CD4-positive, alpha-beta T cell treated with Interleukin-17A for 4 hours (primary cell): ENCODE measurements at regions not wholly inside any gene's neighbourhood (a gene's known extent, or its start where the extent isn't known, plus 50 kb on each side); places are given as distances from the start of the nearest gene placed in this dataset.
"Not testable (repeated sequence)": the region's sequence is repeated elsewhere in the genome, so short reads cannot be mapped to it uniquely, and the experiment has no call there.

Experiments
- DNase-seq: peaks from one replicate; pipeline ENCODE4 v3.0.0-alpha.2; 2020; ENCODE audit warnings: mixed read lengths

DNA sequence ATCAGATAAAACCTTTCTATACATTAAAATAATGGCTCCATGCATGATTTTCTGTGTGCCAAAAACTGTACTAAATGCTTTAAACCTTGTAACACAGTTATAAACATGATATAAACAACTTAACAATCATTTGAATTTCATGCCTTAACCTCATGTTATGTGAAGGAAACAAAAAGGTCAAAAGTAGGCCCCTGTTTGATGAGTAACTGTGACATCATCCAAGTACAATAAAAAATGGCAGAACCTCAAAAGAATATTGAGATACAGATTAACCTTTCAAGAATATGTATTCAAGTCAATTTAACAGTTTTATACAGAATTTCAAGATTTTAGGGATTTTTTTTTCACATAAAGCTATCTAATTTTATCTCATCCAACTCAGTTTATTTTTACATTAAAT lies 310.7 kb upstream of the DCN start:
- DNase-seq, result no peak

GRCh38 chr12:91492648-91493047 lies 310.0 kb upstream of the DCN start:
- no peak for DNase-seq

DNA sequence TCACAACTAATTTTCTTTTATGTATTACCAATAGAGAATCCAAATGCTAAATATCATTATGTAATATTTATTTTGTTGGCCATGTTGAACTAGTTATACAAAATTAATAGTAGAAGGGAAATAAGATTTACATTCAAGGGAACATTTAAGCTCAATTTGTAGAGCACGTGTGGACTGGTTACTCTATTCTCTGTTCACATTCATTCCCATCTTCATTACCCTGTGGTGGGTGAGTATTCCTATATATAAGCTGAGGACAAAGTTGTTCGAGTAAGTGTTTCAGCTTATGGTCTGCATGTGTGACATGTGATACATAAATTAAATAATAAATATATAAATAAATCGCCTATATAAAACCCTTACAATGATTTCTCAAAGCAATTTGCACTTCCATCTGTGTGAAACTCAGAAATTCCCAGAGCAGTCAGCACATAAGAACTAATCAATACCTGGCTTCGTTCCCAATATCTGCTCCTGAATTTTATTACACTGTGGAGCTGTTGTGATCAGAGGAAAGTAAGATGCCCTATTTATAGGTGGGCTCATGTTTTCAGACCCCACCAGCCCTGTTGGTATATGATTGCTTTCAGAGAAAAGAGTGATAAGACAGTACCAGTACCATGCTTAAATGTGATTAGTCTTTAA lies 308.2 kb upstream of the DCN start:
- no peak for DNase-seq

DNA sequence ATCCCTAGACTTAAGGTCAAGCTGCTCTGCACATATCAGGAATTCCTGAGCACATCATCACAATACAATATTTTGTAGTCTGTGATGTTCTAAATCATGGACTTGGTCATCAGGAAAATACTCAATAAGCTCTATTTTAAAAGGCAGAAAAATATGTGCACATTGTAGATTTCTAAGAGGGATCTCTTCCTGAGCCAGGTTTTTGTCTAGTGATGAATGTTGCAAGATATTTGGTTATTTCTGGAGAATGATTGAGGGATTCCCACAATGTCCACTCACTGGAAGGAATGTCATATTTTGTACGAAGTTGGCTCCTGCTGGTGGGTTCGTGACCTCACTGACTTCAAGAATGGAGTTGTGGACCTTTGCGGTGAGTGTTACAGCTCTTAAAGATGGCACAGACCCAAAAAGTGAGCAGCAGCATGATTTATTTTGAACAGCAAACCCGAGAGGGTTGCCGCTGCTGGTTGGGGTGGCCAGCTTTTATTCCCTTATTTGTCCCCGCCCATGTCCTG lies 300.9 kb upstream of the DCN start:
- DNase-seq, result no peak

- no peak for DNase-seq
Observed at GRCh38 chr12:91482231-91482630, 299.6 kb upstream of the DCN start.

DNA sequence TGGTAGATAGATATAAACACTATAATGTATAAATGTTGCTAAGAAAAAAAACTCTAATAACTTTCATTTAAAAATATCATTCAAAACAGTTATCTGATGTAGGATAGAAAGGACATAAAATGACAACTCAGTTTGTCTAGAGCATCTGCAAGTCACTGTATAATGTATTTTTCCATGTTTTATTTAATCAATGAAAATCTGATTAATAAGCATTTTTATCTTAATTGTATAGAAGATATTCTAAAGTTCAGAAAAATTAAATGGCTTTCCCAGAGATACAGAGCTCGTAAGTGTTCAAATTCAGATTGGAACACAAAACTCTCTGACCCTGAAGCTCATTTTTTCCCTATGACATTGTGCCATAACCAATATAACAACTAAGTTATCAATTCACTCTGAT lies 295.9 kb upstream of the DCN start:
- no peak for DNase-seq

- no peak for DNase-seq
Observed at GRCh38 chr12:91467686-91468085, 285.1 kb upstream of the DCN start.

- DNase-seq, result no peak
Observed at GRCh38 chr12:91461061-91461460, 278.4 kb upstream of the DCN start.

- no peak for DNase-seq
Observed at GRCh38 chr12:91460469-91460868, 277.9 kb upstream of the DCN start.

- no peak for DNase-seq
Observed at GRCh38 chr12:91455321-91455720, 272.7 kb upstream of the DCN start.

- no peak for DNase-seq
Observed at GRCh38 chr12:91454179-91454578, 271.6 kb upstream of the DCN start.

DNA sequence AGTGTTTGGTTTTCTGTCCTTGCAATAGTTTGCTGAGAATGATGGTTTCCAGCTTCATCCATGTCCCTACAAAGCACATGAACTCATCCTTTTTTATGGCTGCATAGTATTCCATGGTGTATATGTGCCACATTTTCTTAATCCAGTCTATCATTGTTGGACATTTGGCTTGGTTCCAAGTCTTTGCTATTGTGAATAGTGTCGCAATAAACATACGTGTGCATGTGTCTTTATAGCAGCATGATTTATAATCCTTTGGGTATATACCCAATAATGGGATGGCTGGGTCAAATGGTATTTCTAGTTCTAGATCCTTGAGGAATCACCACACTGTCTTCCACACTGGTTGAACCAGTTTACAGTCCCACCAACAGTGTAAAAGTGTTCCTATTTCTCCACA lies 269.8 kb upstream of the DCN start:
- DNase-seq, result not testable (repeated sequence)

- no peak for DNase-seq
Observed at GRCh38 chr12:91441993-91442952, 259.7 kb upstream of the DCN start.

DNA sequence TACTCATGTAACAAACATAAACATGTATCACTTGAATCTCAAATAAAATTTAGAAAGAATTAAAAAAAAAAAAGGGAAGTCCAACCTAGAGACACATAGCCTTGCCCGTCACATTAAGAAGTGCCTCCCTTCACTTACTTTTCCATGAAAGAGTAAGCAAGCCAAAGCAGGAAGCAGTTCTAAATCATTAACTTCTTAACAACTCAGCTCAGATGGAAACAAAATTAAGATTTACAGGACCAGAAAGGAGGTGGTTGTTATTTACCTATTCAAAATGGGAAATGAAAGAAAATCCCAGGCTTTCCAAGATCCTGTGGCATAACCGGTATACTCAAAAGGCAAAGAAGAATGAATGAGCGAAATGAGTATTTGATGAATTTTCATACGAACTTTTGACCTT lies 258.6 kb upstream of the DCN start:
- no peak for DNase-seq

- no peak for DNase-seq
Observed at GRCh38 chr12:91434081-91434480, 251.5 kb upstream of the DCN start.

DNA sequence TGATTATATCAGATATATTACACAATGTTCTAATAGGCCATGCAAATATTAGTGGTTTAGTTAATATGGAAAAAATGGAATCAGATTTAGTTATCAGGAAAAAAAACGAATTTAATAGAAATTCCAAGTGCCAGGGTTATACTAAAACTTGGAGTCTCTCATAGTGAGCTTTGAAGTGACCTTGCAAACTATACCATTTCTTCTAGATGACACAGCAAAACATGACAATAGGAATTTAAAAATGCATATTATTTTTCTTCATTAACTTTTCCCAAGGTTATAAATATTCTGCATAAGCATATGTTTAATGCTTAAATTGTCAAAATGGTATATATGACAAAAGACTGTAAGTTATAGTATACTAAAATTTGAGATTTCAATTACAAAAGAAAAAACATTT lies 250.1 kb upstream of the DCN start:
- DNase-seq, result no peak

- DNase-seq, result no peak
Observed at GRCh38 chr12:91432089-91432488, 249.5 kb upstream of the DCN start.

- no peak for DNase-seq
Observed at GRCh38 chr12:91424506-91424905, 241.9 kb upstream of the DCN start.

- DNase-seq, result no peak
Observed at GRCh38 chr12:91423693-91424050, 241.1 kb upstream of the DCN start.

DNA sequence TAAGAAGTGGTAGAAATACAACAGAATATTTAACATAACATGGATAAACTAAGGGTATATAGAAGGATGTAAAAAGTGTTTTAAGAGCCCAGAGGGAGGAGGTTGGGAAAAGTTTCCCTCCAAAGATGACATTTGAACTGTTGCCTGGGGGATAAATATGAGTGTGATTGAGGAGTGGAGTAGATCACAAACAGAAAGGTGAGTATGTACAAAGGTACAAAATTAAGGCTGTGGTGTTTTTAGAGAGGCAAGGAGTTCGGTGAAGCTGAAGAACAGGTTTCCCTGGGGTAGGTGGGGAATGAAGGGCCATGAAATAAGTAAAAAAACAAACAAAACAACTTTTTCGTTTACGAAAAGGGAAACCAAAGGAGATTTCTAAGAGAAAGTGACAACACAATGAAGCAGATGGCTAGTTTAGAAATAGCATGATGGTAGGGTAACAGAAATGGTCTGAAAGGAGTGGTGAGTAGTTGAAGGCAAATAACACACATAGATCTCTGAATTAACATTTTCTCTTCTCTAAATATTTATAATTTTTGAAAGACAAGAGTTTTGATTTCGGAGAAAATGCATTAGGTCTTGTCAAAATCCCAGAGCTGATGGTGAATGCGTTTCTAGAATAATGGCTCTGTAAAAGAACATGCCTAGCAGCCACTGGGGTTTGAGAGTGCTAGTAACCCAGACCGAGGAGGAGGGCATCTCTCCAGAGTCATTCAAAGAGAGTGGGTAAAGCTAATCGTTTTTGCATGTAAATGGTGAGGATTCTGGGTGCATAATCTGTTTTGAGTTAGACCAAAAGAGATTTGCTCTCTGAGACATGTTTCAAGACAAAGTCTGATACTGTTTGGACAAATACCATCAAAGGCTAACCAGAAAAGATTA lies 240.4 kb upstream of the DCN start:
- no peak for DNase-seq

- no peak for DNase-seq
Observed at GRCh38 chr12:91422127-91422526, 239.5 kb upstream of the DCN start.

DNA sequence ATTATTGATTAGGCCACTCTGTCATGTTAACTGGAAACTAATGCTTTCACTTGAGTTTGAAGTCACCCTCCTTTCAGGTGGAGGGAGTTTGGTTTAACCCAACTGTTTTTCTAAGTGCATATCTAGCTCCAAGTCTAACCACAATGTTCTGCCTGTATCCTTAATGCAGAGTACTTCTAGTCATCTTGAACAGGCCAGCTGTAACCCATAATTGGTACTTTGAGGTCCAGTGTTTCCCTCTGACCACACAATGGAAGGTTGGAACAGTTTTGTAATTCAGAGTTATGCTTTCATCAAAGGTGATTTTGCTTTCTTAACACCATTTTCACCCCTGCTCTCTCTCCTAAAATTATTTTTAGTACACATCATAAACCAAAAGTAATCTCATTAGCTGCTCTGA lies 237.2 kb upstream of the DCN start:
- DNase-seq, result no peak
